HuH-7.5 (cell line): ENCODE measurements at regions not wholly inside any gene's neighbourhood (a gene's known extent, or its start where the extent isn't known, plus 50 kb on each side); places are given as distances from the start of the nearest gene placed in this dataset.

ENCODE experiments used
- DNase-seq: peaks from one replicate; pipeline ENCODE4 v3.0.0; 2011; ENCODE audit warnings: low spot score

GRCh38 chr2:195408811-195409210, 248.2 kb upstream of the SLC39A10 start:
- DNase-seq = no peak

GRCh38 chr2:195408196-195408595, 248.8 kb upstream of the SLC39A10 start:
- DNase-seq = no peak

GRCh38 chr2:195407783-195408182, 249.2 kb upstream of the SLC39A10 start:
- no peak for DNase-seq

- no peak for DNase-seq
Measured at GRCh38 chr2:195406886-195407603, 250.0 kb upstream of the SLC39A10 start.

GRCh38 chr2:195404651-195405050, 252.4 kb upstream of the SLC39A10 start:
- DNase-seq = no peak

GRCh38 chr2:195396479-195396878, 260.5 kb upstream of the SLC39A10 start:
- DNase-seq = no peak

GRCh38 chr2:195395362-195395761, 261.7 kb upstream of the SLC39A10 start:
- DNase-seq = no peak

GRCh38 chr2:195392446-195393336, 264.3 kb upstream of the SLC39A10 start:
- no peak for DNase-seq

GRCh38 chr2:195390686-195391321, 266.2 kb upstream of the SLC39A10 start:
- no peak for DNase-seq

GRCh38 chr2:195388028-195388427, 269.0 kb upstream of the SLC39A10 start:
- no peak for DNase-seq

GRCh38 chr2:195382186-195382585, 274.8 kb upstream of the SLC39A10 start:
- DNase-seq = no peak

GRCh38 chr2:195370167-195370943, 286.7 kb upstream of the SLC39A10 start:
- DNase-seq = no peak

GRCh38 chr2:195369218-195369587, 287.8 kb upstream of the SLC39A10 start:
- no peak for DNase-seq

- no peak for DNase-seq
Measured at GRCh38 chr2:195368249-195369217, 288.5 kb upstream of the SLC39A10 start.

GRCh38 chr2:195367809-195368208, 289.2 kb upstream of the SLC39A10 start:
- no peak for DNase-seq

GRCh38 chr2:195364015-195364965, 292.7 kb upstream of the SLC39A10 start:
- DNase-seq = no peak

GRCh38 chr2:195363496-195363895, 293.5 kb upstream of the SLC39A10 start:
- DNase-seq = no peak

- no peak for DNase-seq
Measured at GRCh38 chr2:195360242-195360641, 296.8 kb upstream of the SLC39A10 start.

- no peak for DNase-seq
Measured at GRCh38 chr2:195359043-195359735, 297.8 kb upstream of the SLC39A10 start.
